H9 (cell line): ENCODE measurements at regions not wholly inside any gene's neighbourhood (a gene's known extent, or its start where the extent isn't known, plus 50 kb on each side); places are given as distances from the start of the nearest gene placed in this dataset.

ENCODE experiments used
- DNase-seq: peaks from one replicate; pipeline ENCODE4 v3.0.0-alpha.2; 2017
- H2AFZ ChIP-seq: one replicate; pipeline ENCODE4 v1.6.1; 2013; ENCODE audit warnings: mild to moderate bottlenecking, low read length, control low read depth, moderate library complexity
- H2AK5ac ChIP-seq: 2 replicates; pipeline ENCODE4 v1.6.1; 2013; ENCODE audit warnings: low read length, control low read depth, mixed read lengths; ENCODE audit not compliant: insufficient read length
- H2BK120ac ChIP-seq: one replicate; pipeline ENCODE4 v1.6.1; 2013; ENCODE audit warnings: low read depth, mild to moderate bottlenecking, low read length, control low read depth, inconsistent platforms; ENCODE audit not compliant: poor library complexity, severe bottlenecking
- H2BK12ac ChIP-seq: 2 replicates; pipeline ENCODE4 v1.6.1; 2013; ENCODE audit warnings: low read length, control low read depth, mixed read lengths, low read depth; ENCODE audit not compliant: insufficient read length
- H2BK15ac ChIP-seq: 2 replicates; pipeline ENCODE4 v1.6.1; 2013; ENCODE audit warnings: low read depth, low read length, control low read depth
- H2BK20ac ChIP-seq: one replicate; pipeline ENCODE4 v1.6.1; 2013; ENCODE audit warnings: low read depth, mild to moderate bottlenecking, low read length, control low read depth, inconsistent platforms; ENCODE audit not compliant: poor library complexity, severe bottlenecking
- H2BK5ac ChIP-seq: 2 replicates; pipeline ENCODE4 v1.6.1; 2013; ENCODE audit warnings: low read length, control low read depth, mixed read lengths; ENCODE audit not compliant: insufficient read length
- H3K14ac ChIP-seq: 2 replicates; pipeline ENCODE4 v1.6.1; 2013; ENCODE audit warnings: low read length, control low read depth; ENCODE audit not compliant: insufficient read depth
- H3K18ac ChIP-seq: 2 replicates; pipeline ENCODE4 v1.6.1; 2013; ENCODE audit warnings: low read depth, mild to moderate bottlenecking, mixed read lengths, low read length, control low read depth; ENCODE audit not compliant: insufficient read length
- H3K23ac ChIP-seq: 2 replicates; pipeline ENCODE4 v1.6.1; 2013; ENCODE audit warnings: low read length, control low read depth, mixed read lengths, low read depth; ENCODE audit not compliant: insufficient read length
- H3K23me2 ChIP-seq: 2 replicates; pipeline ENCODE4 v1.6.1; 2013; ENCODE audit warnings: low read depth, mild to moderate bottlenecking, mixed read lengths, low read length, control low read depth; ENCODE audit not compliant: insufficient read length, poor library complexity, severe bottlenecking
- H3K27ac ChIP-seq: 2 replicates; pipeline ENCODE4 v1.5.1; 2013; ENCODE audit warnings: low read length, control low read depth, mixed read lengths, low read depth; ENCODE audit not compliant: insufficient read length
- H3K27me3 ChIP-seq: 2 replicates; pipeline ENCODE4 v1.6.1; 2013; ENCODE audit warnings: low read length, control low read depth, inconsistent platforms; ENCODE audit not compliant: insufficient read depth
- H3K4ac ChIP-seq: 2 replicates; pipeline ENCODE4 v1.6.1; 2013; ENCODE audit warnings: low read depth, mild to moderate bottlenecking, control low read depth, inconsistent platforms, low read length, moderate library complexity
- H3K4me1 ChIP-seq: 2 replicates; pipeline ENCODE4 v1.6.1; 2013; ENCODE audit warnings: low read length, control low read depth, inconsistent platforms; ENCODE audit not compliant: insufficient read depth
- H3K4me2 ChIP-seq: 2 replicates; pipeline ENCODE4 v1.6.1; 2013; ENCODE audit warnings: low read length, control low read depth, mixed read lengths; ENCODE audit not compliant: insufficient read length, insufficient read depth
- H3K56ac ChIP-seq: 2 replicates; pipeline ENCODE4 v1.6.1; 2013; ENCODE audit warnings: low read depth, mild to moderate bottlenecking, mixed read lengths, low read length, control low read depth; ENCODE audit not compliant: insufficient read length
- H3K79me1 ChIP-seq: 2 replicates; pipeline ENCODE4 v1.6.1; 2013; ENCODE audit warnings: low read depth, mild to moderate bottlenecking, moderate library complexity, low read length, control low read depth, inconsistent platforms; ENCODE audit not compliant: insufficient read depth, poor library complexity, severe bottlenecking
- H3K79me2 ChIP-seq: 2 replicates; pipeline ENCODE4 v1.6.1; 2013; ENCODE audit warnings: low read length, control low read depth, inconsistent platforms; ENCODE audit not compliant: insufficient read depth
- H3K9ac ChIP-seq: 2 replicates; pipeline ENCODE4 v1.6.1; 2013; ENCODE audit warnings: low read length, control low read depth, mixed read lengths; ENCODE audit not compliant: insufficient read length; ENCODE audit errors: extremely low read depth
- H3K9me3 ChIP-seq: one replicate; pipeline ENCODE4 v1.6.1; 2013; ENCODE audit warnings: low read depth, low read length, inconsistent platforms; ENCODE audit not compliant: control insufficient read depth
- H3T11ph ChIP-seq: one replicate; pipeline ENCODE4 v1.6.1; 2013; ENCODE audit warnings: mild to moderate bottlenecking, low read length, control low read depth, inconsistent platforms
- H4K20me1 ChIP-seq: one replicate; pipeline ENCODE4 v1.6.1; 2013; ENCODE audit not compliant: control insufficient read depth, insufficient read length, insufficient read depth
- H4K5ac ChIP-seq: 2 replicates; pipeline ENCODE4 v1.6.1; 2013; ENCODE audit warnings: low read depth, mild to moderate bottlenecking, mixed read lengths, low read length, control low read depth; ENCODE audit not compliant: insufficient read length
- H4K8ac ChIP-seq: replicated peaks from 2 replicates; pipeline ENCODE4 v1.6.1; 2013; ENCODE audit warnings: low read length, control low read depth, mixed read lengths, low read depth; ENCODE audit not compliant: insufficient read length
- H4K91ac ChIP-seq: 2 replicates; pipeline ENCODE4 v1.6.1; 2013; ENCODE audit warnings: low read depth, mild to moderate bottlenecking, moderate library complexity, mixed read lengths, low read length, control low read depth; ENCODE audit not compliant: insufficient read length
- H3K27ac Mint-ChIP-seq, 3 experiments: 2 replicates in 2 of 3; 3 replicates in 1 of 3; pipeline ENCODE4 v1.8.0; 2020 to 2021; ENCODE audit warnings: mixed read lengths in 3 of 3, mild to moderate bottlenecking in 1 of 3, moderate library complexity in 1 of 3
- H3K27me3 Mint-ChIP-seq: 2 replicates; pipeline ENCODE4 v1.8.0; 2021; ENCODE audit warnings: low read depth, mild to moderate bottlenecking, moderate library complexity, mixed read lengths
- H3K36me3 Mint-ChIP-seq, 3 experiments: 2 replicates in 2 of 3; 3 replicates in 1 of 3; pipeline ENCODE4 v1.8.0; 2020 to 2021; ENCODE audit warnings: low read depth in 3 of 3, mixed read lengths in 3 of 3; ENCODE audit not compliant: insufficient read depth in 1 of 3
- H3K4me1 Mint-ChIP-seq, 2 experiments: 2 replicates each; pipeline ENCODE4 v1.8.0; 2020; ENCODE audit warnings: mixed read lengths in 2 of 2
- H3K4me3 Mint-ChIP-seq, 2 experiments: 2 replicates in 1 of 2; 3 replicates in 1 of 2; pipeline ENCODE4 v1.8.0; 2020 to 2021; ENCODE audit warnings: mild to moderate bottlenecking in 2 of 2, mixed read lengths in 2 of 2, moderate library complexity in 1 of 2
- H3K9me3 Mint-ChIP-seq, 2 experiments: 2 replicates in 1 of 2; 3 replicates in 1 of 2; pipeline ENCODE4 v1.8.0; 2020; ENCODE audit warnings: mild to moderate bottlenecking in 2 of 2, mixed read lengths in 2 of 2, moderate library complexity in 1 of 2
- CTCF ChIP-seq: fragments of 200-600 bp; sonication (generic); conservative IDR thresholded peaks from 3 replicates; pipeline ENCODE4 v1.8.0; 2021; ENCODE audit warnings: antibody characterized with exemption, mild to moderate bottlenecking
- WGBS: extraction: QIAGEN DNeasy Blood & Tissue Kit; methylation state at CpG from one replicate; pipeline ENCODE4 v1.1.7; 2013; ENCODE audit warnings: missing lambda C conversion rate, low lambda C conversion rate, mixed read lengths; ENCODE audit not compliant: insufficient read length; ENCODE audit errors: extremely low coverage; 5-methylcytosine and 5-hydroxymethylcytosine counted together

- no peak overlapping the region for H3K4me2 ChIP-seq
These were observed 119.3 kb upstream of the FSCB start for GRCh38 chr14:44626423-44626822.

More at GRCh38 chr14:44626423-44626822, 119.3 kb upstream of the FSCB start:
- Mint-ChIP-seq H3K27me3 (no peaks in the 10 kb centered on the region), H3K27ac (no peak overlapping the region), H3K4me1 (no peaks in the 10 kb centered on the region), H3K36me3 (no peaks in the 10 kb centered on the region), H3K9me3 (no peaks in the 10 kb centered on the region), H3K4me3 (no peak overlapping the region)
- H2AFZ ChIP-seq, result no peak overlapping the region
- H3K79me2 ChIP-seq, result no peaks in the 10 kb centered on the region
- no peak overlapping the region for H2AK5ac ChIP-seq
- no peak overlapping the region for H2BK5ac ChIP-seq
- H3K9me3 ChIP-seq, result no peaks in the 10 kb centered on the region
- no CpG with 5 or more reads among the region's 2 CpGs for WGBS
- no peak overlapping the region for H3K56ac ChIP-seq
- TF ChIP-seq CTCF, result no peak
- no peak for DNase-seq
- no peak overlapping the region for H3K9ac ChIP-seq
- no peaks in the 10 kb centered on the region for H3K4me1 ChIP-seq
- no peak overlapping the region for H2BK12ac ChIP-seq
- no peaks in the 10 kb centered on the region for H3K23me2 ChIP-seq
- H3K18ac ChIP-seq, result no peak overlapping the region
- H3K4ac ChIP-seq, result no peak overlapping the region
- H2BK15ac ChIP-seq, result no peak overlapping the region
- H4K5ac ChIP-seq, result no peak overlapping the region
- H2BK20ac ChIP-seq, result no peak overlapping the region
- no peaks in the 10 kb centered on the region for H3K27me3 ChIP-seq
- no peak overlapping the region for H3K23ac ChIP-seq
- no peak overlapping the region for H4K8ac ChIP-seq
- H3K14ac ChIP-seq, result no peak overlapping the region
- no peaks in the 10 kb centered on the region for H4K20me1 ChIP-seq
- no peaks in the 10 kb centered on the region for H3K79me1 ChIP-seq
- no peak overlapping the region for H2BK120ac ChIP-seq
- no peak overlapping the region for H3T11ph ChIP-seq
- H3K27ac ChIP-seq, result no peak overlapping the region
- no peak overlapping the region for H4K91ac ChIP-seq
